ENCODE measurements at regions not wholly inside any gene's neighbourhood (a gene's known extent, or its start where the extent isn't known, plus 50 kb on each side); places are given as distances from the start of the nearest gene placed in this dataset.

GRCh38 chr5:36530215-36530614 is 76.2 kb upstream of the SLC1A3 start:
- intact Hi-C loops (cut with DNase I; ENCODE audit: low total_unique reads): no loop called here

DNA sequence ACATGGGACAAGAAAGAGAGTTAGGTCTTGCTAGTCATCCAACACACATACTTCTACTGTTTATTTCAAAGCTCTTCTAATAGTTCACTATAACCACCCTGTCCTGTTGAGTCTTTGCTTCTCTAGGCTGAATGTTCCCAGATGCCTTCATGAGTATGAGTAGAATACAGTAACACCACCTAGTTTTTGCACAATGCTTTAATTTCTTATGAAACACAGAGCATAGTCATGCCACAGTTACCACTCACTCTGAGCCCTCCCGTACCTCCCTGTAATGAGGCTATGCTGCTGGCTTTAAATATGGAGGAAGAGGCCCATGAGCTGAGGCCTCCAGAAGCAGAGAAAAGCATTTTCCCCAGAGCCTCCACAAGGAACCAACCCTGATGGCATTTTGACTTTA is 75.0 kb upstream of the SLC1A3 start:
- Histone ChIP-seq H3K4me1 (peaks cover 14 to 17% of the 10 kb centered on the region in 2 donors), H3K4me3 (no peak overlapping the region), H3K9me3 (no peaks in the 10 kb centered on the region), H3K27me3 (no peaks in the 10 kb centered on the region), H3K36me3 (no peaks in the 10 kb centered on the region), H3K27ac (no peak overlapping the region)
- in situ Hi-C loops (cut with MboI; ENCODE audit: low sequenced_read_pairs in 4 of 4) (no loop called here), intact Hi-C loops (cut with DNase I; ENCODE audit: low total_unique reads) (no loop called here)
- no peak for ATAC-seq
- TF ChIP-seq, protein P1, sequence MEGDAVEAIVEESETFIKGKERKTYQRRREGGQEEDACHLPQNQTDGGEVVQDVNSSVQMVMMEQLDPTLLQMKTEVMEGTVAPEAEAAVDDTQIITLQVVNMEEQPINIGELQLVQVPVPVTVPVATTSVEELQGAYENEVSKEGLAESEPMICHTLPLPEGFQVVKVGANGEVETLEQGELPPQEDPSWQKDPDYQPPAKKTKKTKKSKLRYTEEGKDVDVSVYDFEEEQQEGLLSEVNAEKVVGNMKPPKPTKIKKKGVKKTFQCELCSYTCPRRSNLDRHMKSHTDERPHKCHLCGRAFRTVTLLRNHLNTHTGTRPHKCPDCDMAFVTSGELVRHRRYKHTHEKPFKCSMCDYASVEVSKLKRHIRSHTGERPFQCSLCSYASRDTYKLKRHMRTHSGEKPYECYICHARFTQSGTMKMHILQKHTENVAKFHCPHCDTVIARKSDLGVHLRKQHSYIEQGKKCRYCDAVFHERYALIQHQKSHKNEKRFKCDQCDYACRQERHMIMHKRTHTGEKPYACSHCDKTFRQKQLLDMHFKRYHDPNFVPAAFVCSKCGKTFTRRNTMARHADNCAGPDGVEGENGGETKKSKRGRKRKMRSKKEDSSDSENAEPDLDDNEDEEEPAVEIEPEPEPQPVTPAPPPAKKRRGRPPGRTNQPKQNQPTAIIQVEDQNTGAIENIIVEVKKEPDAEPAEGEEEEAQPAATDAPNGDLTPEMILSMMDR (IDR thresholded peaks at IDR 0.05 in 4 of 5, conservative IDR thresholded peaks at IDR 0.05 in 1 of 5): no peak
- no peak for TF ChIP-seq POLR2A (IDR thresholded peaks at IDR 0.05)
- DNase-seq: no peak

More at GRCh38 chr5:36530215-36530614, 76.2 kb upstream of the SLC1A3 start:
- Histone ChIP-seq H3K27ac (no peak overlapping the region), H3K36me3 (no peaks in the 10 kb centered on the region), H3K9me3 (no peaks in the 10 kb centered on the region), H3K4me1 (peaks cover 5 to 9% of the 10 kb centered on the region in 2 donors), H3K4me3 (no peak overlapping the region), H3K27me3 (no peaks in the 10 kb centered on the region)
- DNase-seq (no peak), ATAC-seq (no peak)
- in situ Hi-C loops (cut with MboI; ENCODE audit: low sequenced_read_pairs in 4 of 4): no loop called here
- no peak for TF ChIP-seq POLR2A (IDR thresholded peaks at IDR 0.05)
- TF ChIP-seq, protein P1 (IDR thresholded peaks at IDR 0.05 in 4 of 5, conservative IDR thresholded peaks at IDR 0.05 in 1 of 5): no peak

DNA sequence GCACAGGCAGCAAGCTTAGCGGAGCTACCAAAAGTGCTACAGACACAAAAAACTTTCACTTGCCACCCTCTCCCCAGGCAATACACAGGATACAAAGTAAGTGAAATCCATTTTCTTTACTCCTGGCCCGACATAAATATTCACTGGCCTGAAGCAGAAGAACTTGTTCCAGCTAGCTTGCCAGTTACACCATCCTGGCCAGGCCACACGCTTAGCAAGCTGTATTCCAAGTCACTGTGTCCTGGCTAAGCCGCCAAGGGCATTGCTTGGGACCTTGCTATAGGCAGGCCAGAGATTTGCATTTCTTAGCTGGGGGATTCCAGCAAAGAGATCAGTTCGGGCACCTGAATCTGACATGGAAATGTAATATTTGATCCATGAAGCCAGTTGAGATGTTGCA is 71.0 kb upstream of the SLC1A3 start:
- H3K4me1 ChIP-seq: peaks cover 14 to 17% of the 10 kb centered on the region in 2 donors
- DNase-seq (peak; percentile 36 to 74), ATAC-seq (peak; percentile 99 to 100)
- H3K27ac ChIP-seq: peak overlapping the region; percentile 28 to 70 (median 59)
- in situ Hi-C loops (cut with MboI; ENCODE audit: low sequenced_read_pairs in 4 of 4): no loop called here
- H3K9me3 ChIP-seq: no peaks in the 10 kb centered on the region
- TF ChIP-seq POLR2A (IDR thresholded peaks at IDR 0.05): no peak
- TF ChIP-seq, protein P1 (IDR thresholded peaks at IDR 0.05 in 4 of 5, conservative IDR thresholded peaks at IDR 0.05 in 1 of 5): no peak
- no peak overlapping the region for H3K4me3 ChIP-seq
- no peaks in the 10 kb centered on the region for H3K36me3 ChIP-seq
- no peaks in the 10 kb centered on the region for H3K27me3 ChIP-seq
- intact Hi-C loops (cut with DNase I; ENCODE audit: low total_unique reads): no loop called here

DNA sequence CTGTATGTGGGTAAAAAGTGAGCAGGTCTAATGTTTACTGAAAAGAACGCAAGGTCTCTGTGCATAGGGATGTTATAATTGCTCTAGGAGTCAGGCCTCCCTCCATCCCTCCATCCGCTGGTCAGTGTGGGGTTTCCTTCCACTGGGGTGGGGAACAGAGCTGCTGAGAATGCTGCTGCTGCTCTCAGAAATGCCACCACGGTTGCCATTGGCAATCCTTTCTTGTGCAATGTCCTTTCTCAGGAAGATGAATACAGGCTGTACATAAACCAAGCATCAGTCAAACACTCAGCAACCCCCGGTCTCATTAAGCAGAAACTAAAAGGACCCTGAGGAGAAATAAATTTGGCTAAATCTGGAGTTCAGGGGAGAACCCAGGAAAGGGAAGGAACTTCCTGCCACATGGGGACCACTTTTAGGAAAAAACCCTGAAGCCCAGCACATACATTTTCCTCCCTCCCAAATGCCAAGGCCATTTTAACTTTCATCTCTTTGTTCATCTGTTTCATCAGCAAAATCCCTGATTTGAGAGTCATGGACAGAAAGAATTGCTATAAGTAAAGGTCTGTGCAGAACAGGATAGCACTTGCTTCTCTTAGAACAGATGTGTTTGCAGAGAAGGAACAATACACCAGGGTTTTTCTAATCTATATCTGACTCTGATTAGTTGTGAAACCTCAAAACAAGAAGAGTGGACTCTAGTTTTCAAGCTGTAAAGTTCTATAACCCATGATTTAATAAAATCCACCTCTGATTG is 70.4 kb upstream of the SLC1A3 start:
- Histone ChIP-seq H3K27ac (peak overlapping the region; percentile 28 to 70 (median 59)), H3K27me3 (no peaks in the 10 kb centered on the region), H3K4me3 (no peak overlapping the region), H3K36me3 (no peaks in the 10 kb centered on the region), H3K9me3 (no peaks in the 10 kb centered on the region), H3K4me1 (peaks cover 14 to 17% of the 10 kb centered on the region in 2 donors)
- TF ChIP-seq, protein P1 (IDR thresholded peaks at IDR 0.05 in 4 of 5, conservative IDR thresholded peaks at IDR 0.05 in 1 of 5): no peak
- TF ChIP-seq POLR2A (IDR thresholded peaks at IDR 0.05): no peak
- intact Hi-C loops (cut with DNase I; ENCODE audit: low total_unique reads) (no loop called here), in situ Hi-C loops (cut with MboI; ENCODE audit: low sequenced_read_pairs in 4 of 4) (no loop called here)
- ATAC-seq (peak; percentile 14 to 28), DNase-seq (no peak)
